Calu3 (cell line): ENCODE measurements at regions not wholly inside any gene's neighbourhood (a gene's known extent, or its start where the extent isn't known, plus 50 kb on each side); places are given as distances from the start of the nearest gene placed in this dataset.

Experiments used
- BruUV-seq: library from RNA; stranded (reverse); fragments of 400-500 nt; replicated peaks from 2 replicates; lab custom pipeline; 2021; lab: Mats Ljungman, UMichigan
- CTCF ChIA-PET: fragments of 300-600 bp; sonication (Branson Sonifier 250); formaldehyde crosslinking; loops from one replicate; lab custom pipeline; 2022; ENCODE audit warnings: antibody characterized with exemption; lab: Charles Lee
- DNase-seq: peaks from one replicate; pipeline ENCODE4 v3.0.0; 2022
- H3K27ac Mint-ChIP-seq: one replicate; pipeline ENCODE4 v1.8.0; 2022; ENCODE audit warnings: mixed read lengths; ENCODE audit not compliant: unreplicated experiment
- H3K27me3 Mint-ChIP-seq: one replicate; pipeline ENCODE4 v1.8.0; 2022; ENCODE audit warnings: mixed read lengths; ENCODE audit not compliant: unreplicated experiment
- H3K36me3 Mint-ChIP-seq: one replicate; pipeline ENCODE4 v1.8.0; 2022; ENCODE audit warnings: mild to moderate bottlenecking, moderate library complexity, mixed read lengths; ENCODE audit not compliant: insufficient read depth, unreplicated experiment
- H3K4me1 Mint-ChIP-seq: one replicate; pipeline ENCODE4 v1.8.0; 2022; ENCODE audit warnings: mild to moderate bottlenecking, low read depth, mixed read lengths; ENCODE audit not compliant: unreplicated experiment
- H3K4me3 Mint-ChIP-seq: one replicate; pipeline ENCODE4 v1.8.0; 2022; ENCODE audit warnings: mild to moderate bottlenecking, low read depth, moderate library complexity, mixed read lengths; ENCODE audit not compliant: unreplicated experiment
- H3K9me3 Mint-ChIP-seq: one replicate; pipeline ENCODE4 v1.8.0; 2022; ENCODE audit warnings: low read depth, mixed read lengths; ENCODE audit not compliant: unreplicated experiment
- intact Hi-C: fragments of 100-400 bp; cut with micrococcal nuclease; formaldehyde crosslinking; loops from one replicate; pipeline ENCODE4 v1.10.0; 2022; ENCODE audit not compliant: unreplicated experiment
- TF ChIP-seq, protein P1 (sequence below): fragments of 200-600 bp; IDR thresholded peaks from one replicate; pipeline ENCODE4 v1.8.0; 2022; ENCODE audit warnings: antibody characterized with exemption; ENCODE audit not compliant: unreplicated experiment

- no peak overlapping the region for H3K4me3 Mint-ChIP-seq
- no peak for DNase-seq
- H3K27me3 Mint-ChIP-seq, result no peaks in the 10 kb centered on the region
- no TSS peak for BruUV-seq
- peaks cover 26% of the 10 kb centered on the region for H3K9me3 Mint-ChIP-seq
- H3K4me1 Mint-ChIP-seq, result no peaks in the 10 kb centered on the region
- intact Hi-C loops, result no loop called here
- TF ChIP-seq, protein P1, sequence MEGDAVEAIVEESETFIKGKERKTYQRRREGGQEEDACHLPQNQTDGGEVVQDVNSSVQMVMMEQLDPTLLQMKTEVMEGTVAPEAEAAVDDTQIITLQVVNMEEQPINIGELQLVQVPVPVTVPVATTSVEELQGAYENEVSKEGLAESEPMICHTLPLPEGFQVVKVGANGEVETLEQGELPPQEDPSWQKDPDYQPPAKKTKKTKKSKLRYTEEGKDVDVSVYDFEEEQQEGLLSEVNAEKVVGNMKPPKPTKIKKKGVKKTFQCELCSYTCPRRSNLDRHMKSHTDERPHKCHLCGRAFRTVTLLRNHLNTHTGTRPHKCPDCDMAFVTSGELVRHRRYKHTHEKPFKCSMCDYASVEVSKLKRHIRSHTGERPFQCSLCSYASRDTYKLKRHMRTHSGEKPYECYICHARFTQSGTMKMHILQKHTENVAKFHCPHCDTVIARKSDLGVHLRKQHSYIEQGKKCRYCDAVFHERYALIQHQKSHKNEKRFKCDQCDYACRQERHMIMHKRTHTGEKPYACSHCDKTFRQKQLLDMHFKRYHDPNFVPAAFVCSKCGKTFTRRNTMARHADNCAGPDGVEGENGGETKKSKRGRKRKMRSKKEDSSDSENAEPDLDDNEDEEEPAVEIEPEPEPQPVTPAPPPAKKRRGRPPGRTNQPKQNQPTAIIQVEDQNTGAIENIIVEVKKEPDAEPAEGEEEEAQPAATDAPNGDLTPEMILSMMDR, result no peak
- H3K27ac Mint-ChIP-seq, result no peak overlapping the region
- no peaks in the 10 kb centered on the region for H3K36me3 Mint-ChIP-seq
- CTCF ChIA-PET, result no interaction called here
Measured at GRCh38 chr2:80700961-80701360, 396.4 kb upstream of the LRRTM1 start.
